Chondrocyte (in vitro differentiated cells): ENCODE measurements at regions not wholly inside any gene's neighbourhood (a gene's known extent, or its start where the extent isn't known, plus 50 kb on each side); places are given as distances from the start of the nearest gene placed in this dataset.

Experiments
- DNase-seq: peaks from one replicate; pipeline ENCODE4 v3.0.0; 2021; ENCODE audit warnings: mixed read lengths, low spot score
- H3K27ac Mint-ChIP-seq: one replicate; pipeline ENCODE4 v1.8.0; 2021; ENCODE audit warnings: mild to moderate bottlenecking, moderate library complexity, mixed read lengths; ENCODE audit not compliant: unreplicated experiment
- H3K27me3 Mint-ChIP-seq: 2 replicates; pipeline ENCODE4 v1.8.0; 2021; ENCODE audit warnings: low read depth, mixed read lengths
- H3K36me3 Mint-ChIP-seq: 2 replicates; pipeline ENCODE4 v1.8.0; 2021; ENCODE audit warnings: low read depth, mixed read lengths
- H3K4me1 Mint-ChIP-seq: 2 replicates; pipeline ENCODE4 v1.8.0; 2021; ENCODE audit warnings: low read depth, mild to moderate bottlenecking, mixed read lengths
- H3K4me3 Mint-ChIP-seq: one replicate; pipeline ENCODE4 v1.8.0; 2021; ENCODE audit warnings: mild to moderate bottlenecking, moderate library complexity, mixed read lengths; ENCODE audit not compliant: unreplicated experiment
- H3K9me3 Mint-ChIP-seq: 2 replicates; pipeline ENCODE4 v1.8.0; 2021; ENCODE audit warnings: low read depth, mixed read lengths
- CTCF ChIP-seq: fragments of 200-600 bp; sonication (generic); IDR thresholded peaks from 2 replicates; pipeline ENCODE4 v1.5.0; 2021; ENCODE audit warnings: antibody characterized with exemption, mild to moderate bottlenecking, moderate library complexity

- H3K4me3 Mint-ChIP-seq = no peak overlapping the region
- TF ChIP-seq CTCF = no peak
- peaks cover 6% of the 10 kb centered on the region for H3K9me3 Mint-ChIP-seq
- no peaks in the 10 kb centered on the region for H3K4me1 Mint-ChIP-seq
- H3K27ac Mint-ChIP-seq = no peak overlapping the region
- H3K36me3 Mint-ChIP-seq = no peaks in the 10 kb centered on the region
- DNase-seq = no peak
- H3K27me3 Mint-ChIP-seq = peaks cover 12% of the 10 kb centered on the region
Observed at GRCh38 chr19:30802424-30803013, 430.3 kb downstream of the ZNF536 start.

- Mint-ChIP-seq H3K36me3 (no peaks in the 10 kb centered on the region), H3K27me3 (peaks cover 12% of the 10 kb centered on the region), H3K27ac (no peak overlapping the region), H3K4me1 (no peaks in the 10 kb centered on the region), H3K9me3 (no peaks in the 10 kb centered on the region), H3K4me3 (no peak overlapping the region)
- peak; percentile 71 for TF ChIP-seq CTCF
- DNase-seq = no peak
Observed at GRCh38 chr19:30799865-30800755, 427.9 kb downstream of the ZNF536 start.

- no peaks in the 10 kb centered on the region for H3K9me3 Mint-ChIP-seq
- no peak for DNase-seq
- H3K4me3 Mint-ChIP-seq = no peak overlapping the region
- no peaks in the 10 kb centered on the region for H3K4me1 Mint-ChIP-seq
- peaks cover 12% of the 10 kb centered on the region for H3K27me3 Mint-ChIP-seq
- no peak for TF ChIP-seq CTCF
- no peak overlapping the region for H3K27ac Mint-ChIP-seq
- no peaks in the 10 kb centered on the region for H3K36me3 Mint-ChIP-seq
Observed at GRCh38 chr19:30795727-30796126, 423.5 kb downstream of the ZNF536 start.

- H3K27ac Mint-ChIP-seq = no peak overlapping the region
- H3K36me3 Mint-ChIP-seq = no peaks in the 10 kb centered on the region
- no peak for TF ChIP-seq CTCF
- H3K9me3 Mint-ChIP-seq = peaks cover 4% of the 10 kb centered on the region
- no peak overlapping the region for H3K4me3 Mint-ChIP-seq
- no peaks in the 10 kb centered on the region for H3K27me3 Mint-ChIP-seq
- DNase-seq = no peak
- no peaks in the 10 kb centered on the region for H3K4me1 Mint-ChIP-seq
Observed at GRCh38 chr19:30792561-30793505, 420.6 kb downstream of the ZNF536 start.

GRCh38 chr19:30791088-30791487 is 418.9 kb downstream of the ZNF536 start:
- H3K36me3 Mint-ChIP-seq = no peaks in the 10 kb centered on the region
- no peak for DNase-seq
- no peak overlapping the region for H3K4me3 Mint-ChIP-seq
- no peak overlapping the region for H3K27ac Mint-ChIP-seq
- no peaks in the 10 kb centered on the region for H3K4me1 Mint-ChIP-seq
- no peaks in the 10 kb centered on the region for H3K27me3 Mint-ChIP-seq
- peaks cover 4% of the 10 kb centered on the region for H3K9me3 Mint-ChIP-seq
- TF ChIP-seq CTCF = no peak
